MM.1S (cell line): ENCODE measurements at regions not wholly inside any gene's neighbourhood (a gene's known extent, or its start where the extent isn't known, plus 50 kb on each side); places are given as distances from the start of the nearest gene placed in this dataset.

Experiments used
- DNase-seq: peaks from one replicate; pipeline ENCODE4 v3.0.0-alpha.2; 2015
- H2AFZ ChIP-seq: fragments of 300-600 bp; sonication (generic); 2 replicates; pipeline ENCODE4 v1.6.0; 2016; ENCODE audit warnings: antibody characterized with exemption, low read length
- H3F3A ChIP-seq: fragments of 300-600 bp; sonication (generic); 2 replicates; pipeline ENCODE4 v1.6.1; 2016; ENCODE audit warnings: mild to moderate bottlenecking, antibody characterized with exemption, low read length, moderate library complexity, mixed read lengths; ENCODE audit not compliant: insufficient read depth
- H3K27ac ChIP-seq: fragments of 300-600 bp; sonication (generic); 2 replicates; pipeline ENCODE4 v1.5.1; 2016; ENCODE audit warnings: mild to moderate bottlenecking, low read length
- H3K27me3 ChIP-seq: fragments of 300-600 bp; sonication (generic); replicated peaks from 2 replicates; pipeline ENCODE4 v1.6.0; 2016; ENCODE audit warnings: low read length; ENCODE audit not compliant: insufficient read depth
- H3K36me3 ChIP-seq: fragments of 300-600 bp; sonication (generic); replicated peaks from 2 replicates; pipeline ENCODE4 v1.6.1; 2016; ENCODE audit warnings: mild to moderate bottlenecking, low read length, mixed read lengths; ENCODE audit not compliant: insufficient read depth
- H3K4me1 ChIP-seq: fragments of 300-600 bp; sonication (generic); 2 replicates; pipeline ENCODE4 v1.6.1; 2016; ENCODE audit warnings: low read length, mixed read lengths
- H3K4me2 ChIP-seq: fragments of 300-600 bp; sonication (generic); 2 replicates; pipeline ENCODE4 v1.6.0; 2016; ENCODE audit warnings: low read depth, low read length
- H3K4me3 ChIP-seq: fragments of 300-600 bp; sonication (generic); 2 replicates; pipeline ENCODE4 v1.5.1; 2016; ENCODE audit warnings: low read length, mixed read lengths
- H3K79me2 ChIP-seq: fragments of 300-600 bp; sonication (generic); 2 replicates; pipeline ENCODE4 v1.6.1; 2016; ENCODE audit warnings: mixed run types, low read length, mixed read lengths
- H3K9ac ChIP-seq: fragments of 300-600 bp; sonication (generic); 2 replicates; pipeline ENCODE4 v1.6.1; 2016; ENCODE audit warnings: low read length, mixed read lengths
- H3K9me2 ChIP-seq: fragments of 300-600 bp; sonication (generic); replicated peaks from 2 replicates; pipeline ENCODE4 v1.6.1; 2016; ENCODE audit warnings: mild to moderate bottlenecking, low read length, mixed read lengths; ENCODE audit not compliant: insufficient read depth
- H3K9me3 ChIP-seq: fragments of 300-600 bp; sonication (generic); replicated peaks from 2 replicates; pipeline ENCODE4 v1.6.1; 2016; ENCODE audit warnings: mild to moderate bottlenecking, low read length, mixed read lengths; ENCODE audit not compliant: insufficient read depth
- H4K20me1 ChIP-seq: fragments of 300-600 bp; sonication (generic); 2 replicates; pipeline ENCODE4 v1.6.1; 2016; ENCODE audit warnings: mild to moderate bottlenecking, low read length, moderate library complexity, mixed read lengths; ENCODE audit not compliant: insufficient read depth
- EZH2 ChIP-seq: fragments of 300-600 bp; sonication (generic); optimal IDR thresholded peaks from 2 replicates; pipeline ENCODE3; 2017; ENCODE audit warnings: low read depth, mild to moderate bottlenecking, antibody characterized with exemption, low read length, mixed read lengths
- EZH2phosphoT487 ChIP-seq: fragments of 300-600 bp; sonication (generic); IDR thresholded peaks from 2 replicates; pipeline ENCODE4 v1.6.1; 2018; ENCODE audit warnings: antibody characterized with exemption, low read length
- TF ChIP-seq, protein P1 (sequence below): fragments of 300-600 bp; sonication (generic); IDR thresholded peaks from 2 replicates; pipeline ENCODE4 v1.5.1; 2016; ENCODE audit warnings: antibody characterized with exemption, low read length, mixed read lengths

DNA sequence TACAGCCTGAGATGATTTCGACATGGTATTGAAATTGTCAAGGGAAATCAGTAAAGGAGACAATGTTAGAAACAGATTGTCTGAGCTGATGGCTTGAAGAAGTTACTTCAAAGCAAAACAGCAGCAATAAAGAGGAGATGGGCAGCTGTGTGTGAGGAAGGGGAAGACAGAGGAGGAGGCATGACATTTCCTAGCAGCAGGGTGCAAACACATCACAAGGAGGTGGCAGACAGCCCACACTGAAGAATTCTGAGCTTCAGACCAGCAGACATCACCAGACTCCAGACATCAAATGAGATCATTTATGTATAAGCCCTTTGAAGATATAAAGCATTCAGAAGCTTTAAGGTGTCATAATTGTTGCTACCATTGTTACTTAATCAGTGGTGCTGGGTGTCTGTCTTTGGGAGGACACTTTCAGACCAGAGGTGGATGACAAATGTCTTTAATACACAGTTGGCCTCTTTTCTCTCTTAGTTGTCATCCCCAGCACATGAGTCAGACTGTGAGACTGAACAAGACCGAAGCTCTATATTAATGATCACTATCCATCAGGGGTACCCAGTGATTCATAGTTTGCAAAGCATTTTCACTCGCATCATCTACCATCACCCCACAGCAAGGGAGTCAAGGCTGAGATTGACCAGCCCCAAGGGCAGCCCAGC lies 203.9 kb downstream of the MINAR1 start:
- Histone ChIP-seq H3K4me3 (no peak overlapping the region), H3K79me2 (no peaks in the 10 kb centered on the region), H3K4me1 (no peaks in the 10 kb centered on the region), H3K9me2 (no peaks in the 10 kb centered on the region), H3K27ac (no peak overlapping the region), H4K20me1 (no peaks in the 10 kb centered on the region), H3K4me2 (no peak overlapping the region), H3K9me3 (no peaks in the 10 kb centered on the region), H2AFZ (no peak overlapping the region), H3F3A (no peaks in the 10 kb centered on the region), H3K27me3 (no peaks in the 10 kb centered on the region), H3K36me3 (no peaks in the 10 kb centered on the region), H3K9ac (no peak overlapping the region)
- no peak for TF ChIP-seq EZH2
- no peak for TF ChIP-seq EZH2phosphoT487
- TF ChIP-seq, protein P1, sequence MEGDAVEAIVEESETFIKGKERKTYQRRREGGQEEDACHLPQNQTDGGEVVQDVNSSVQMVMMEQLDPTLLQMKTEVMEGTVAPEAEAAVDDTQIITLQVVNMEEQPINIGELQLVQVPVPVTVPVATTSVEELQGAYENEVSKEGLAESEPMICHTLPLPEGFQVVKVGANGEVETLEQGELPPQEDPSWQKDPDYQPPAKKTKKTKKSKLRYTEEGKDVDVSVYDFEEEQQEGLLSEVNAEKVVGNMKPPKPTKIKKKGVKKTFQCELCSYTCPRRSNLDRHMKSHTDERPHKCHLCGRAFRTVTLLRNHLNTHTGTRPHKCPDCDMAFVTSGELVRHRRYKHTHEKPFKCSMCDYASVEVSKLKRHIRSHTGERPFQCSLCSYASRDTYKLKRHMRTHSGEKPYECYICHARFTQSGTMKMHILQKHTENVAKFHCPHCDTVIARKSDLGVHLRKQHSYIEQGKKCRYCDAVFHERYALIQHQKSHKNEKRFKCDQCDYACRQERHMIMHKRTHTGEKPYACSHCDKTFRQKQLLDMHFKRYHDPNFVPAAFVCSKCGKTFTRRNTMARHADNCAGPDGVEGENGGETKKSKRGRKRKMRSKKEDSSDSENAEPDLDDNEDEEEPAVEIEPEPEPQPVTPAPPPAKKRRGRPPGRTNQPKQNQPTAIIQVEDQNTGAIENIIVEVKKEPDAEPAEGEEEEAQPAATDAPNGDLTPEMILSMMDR: no peak
- no peak for DNase-seq

DNA sequence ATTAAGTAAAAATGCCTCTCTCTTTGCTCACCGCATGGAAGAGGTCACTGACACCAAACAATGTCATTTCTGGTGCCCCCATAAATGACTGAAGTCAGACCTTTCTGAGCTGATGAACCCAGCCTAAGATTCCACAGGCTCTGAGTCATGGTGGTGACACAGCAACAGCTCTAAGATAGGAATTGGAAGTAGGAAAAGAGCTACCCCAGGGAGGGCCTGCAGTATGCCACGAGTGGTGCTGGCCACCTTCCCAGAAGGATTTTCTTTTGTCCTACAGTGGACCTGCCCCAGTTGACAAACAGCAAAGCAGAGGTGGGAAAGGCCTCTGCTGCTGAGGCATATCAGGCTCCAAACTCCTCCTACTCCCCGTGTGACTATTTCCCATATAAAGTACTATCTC lies 208.1 kb downstream of the MINAR1 start:
- Histone ChIP-seq H3K9me3 (no peaks in the 10 kb centered on the region), H4K20me1 (no peaks in the 10 kb centered on the region), H3K27me3 (no peaks in the 10 kb centered on the region), H3K4me2 (no peak overlapping the region), H3K27ac (no peak overlapping the region), H3K9me2 (no peaks in the 10 kb centered on the region), H2AFZ (no peak overlapping the region), H3K36me3 (no peaks in the 10 kb centered on the region), H3K9ac (no peak overlapping the region), H3K79me2 (no peaks in the 10 kb centered on the region), H3K4me3 (no peak overlapping the region), H3K4me1 (no peaks in the 10 kb centered on the region), H3F3A (no peaks in the 10 kb centered on the region)
- DNase-seq: no peak
- no peak for TF ChIP-seq EZH2phosphoT487
- TF ChIP-seq, protein P1: no peak
- no peak for TF ChIP-seq EZH2

DNA sequence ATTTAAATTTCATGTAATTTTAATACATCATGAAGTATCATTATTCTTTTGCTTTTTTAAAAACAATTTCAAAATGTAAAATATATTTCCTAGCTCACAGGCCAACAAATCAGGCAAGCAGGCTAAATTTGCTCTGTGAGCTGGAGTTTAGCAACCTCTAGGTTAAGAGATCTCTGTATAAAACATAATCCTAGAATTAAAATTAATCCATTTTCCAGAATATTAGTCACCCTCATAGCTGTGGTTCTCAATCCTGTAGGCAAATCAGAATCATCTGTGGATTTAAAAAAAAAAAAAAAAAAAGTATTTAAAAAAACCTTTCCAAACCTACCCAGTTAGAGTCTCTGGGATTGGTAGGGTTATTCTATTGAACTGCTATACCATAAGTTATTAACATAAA lies 209.7 kb downstream of the MINAR1 start:
- Histone ChIP-seq H3K4me2 (no peak overlapping the region), H3K27ac (no peak overlapping the region), H3K4me3 (no peak overlapping the region), H3K9me2 (no peaks in the 10 kb centered on the region; the same call in 1 of the 2 replicates), H3K79me2 (no peaks in the 10 kb centered on the region), H3K36me3 (no peaks in the 10 kb centered on the region), H3F3A (no peaks in the 10 kb centered on the region), H3K4me1 (no peaks in the 10 kb centered on the region), H4K20me1 (no peaks in the 10 kb centered on the region), H3K9me3 (no peaks in the 10 kb centered on the region), H2AFZ (no peak overlapping the region), H3K9ac (no peak overlapping the region), H3K27me3 (no peaks in the 10 kb centered on the region)
- no peak for TF ChIP-seq EZH2
- TF ChIP-seq, protein P1: no peak
- TF ChIP-seq EZH2phosphoT487: no peak
- no peak for DNase-seq
